ENCODE measurements at regions not wholly inside any gene's neighbourhood (a gene's known extent, or its start where the extent isn't known, plus 50 kb on each side); places are given as distances from the start of the nearest gene placed in this dataset.
"Not testable (repeated sequence)": the region's sequence is repeated elsewhere in the genome, so short reads cannot be mapped to it uniquely, and the experiment has no call there.

DNA sequence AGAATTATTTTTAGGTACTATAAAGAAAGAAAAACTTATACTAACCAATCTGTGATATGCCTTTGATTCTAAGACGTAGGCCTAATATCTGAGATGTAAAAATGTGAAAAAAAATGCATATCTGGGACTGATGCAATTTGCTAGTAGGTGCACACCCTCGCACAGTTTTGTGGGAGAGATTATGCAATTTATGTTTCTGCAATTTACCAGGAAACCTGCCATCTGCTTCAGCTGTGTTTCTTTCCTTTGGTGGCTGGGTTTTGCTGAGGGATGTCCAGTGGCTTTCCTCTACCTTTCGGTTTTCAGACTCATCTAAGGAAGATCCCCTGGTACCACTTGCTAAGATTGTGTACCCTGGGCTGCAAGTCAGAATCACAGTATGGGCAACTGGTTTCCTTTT is 186.9 kb downstream of the ZFP64 start:
- no peak for DNase-seq

DNA sequence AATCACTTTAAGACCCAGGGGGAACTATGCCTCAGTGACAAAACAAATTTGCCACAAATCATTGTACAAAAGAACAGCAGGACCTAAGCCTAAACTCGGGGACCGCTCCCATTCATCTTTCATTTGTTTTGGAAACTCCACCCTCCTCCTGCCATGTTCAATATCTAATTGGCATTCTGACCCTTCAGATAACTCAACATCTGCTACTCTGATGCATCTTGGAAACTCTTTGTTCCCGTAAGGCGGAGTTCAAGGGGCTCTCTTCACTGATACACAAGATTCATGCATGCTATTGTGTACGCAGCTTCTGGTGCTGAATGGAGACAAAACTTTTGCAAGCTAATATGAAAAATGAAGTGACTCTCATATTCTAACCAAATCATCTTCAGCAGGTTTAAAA is 187.6 kb downstream of the ZFP64 start:
- no peak for DNase-seq

DNA sequence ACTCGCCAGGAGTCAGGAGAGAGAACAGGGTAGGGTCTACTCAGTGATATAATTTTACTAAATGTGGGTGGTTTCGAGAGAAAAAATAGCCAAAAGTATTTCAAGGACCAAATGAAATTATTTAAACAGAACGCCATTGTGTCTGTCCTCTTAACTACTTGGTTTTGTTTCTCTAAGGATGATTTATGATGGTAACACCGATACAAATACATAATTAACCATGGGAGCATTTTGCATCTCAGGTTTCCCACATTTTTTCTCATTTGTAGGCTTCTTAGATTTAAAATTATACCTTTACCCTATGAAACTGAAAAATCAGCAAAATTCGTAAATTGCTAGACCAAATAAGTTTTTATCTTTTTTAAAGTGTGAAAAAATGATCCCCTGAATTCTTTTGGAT is 188.2 kb downstream of the ZFP64 start:
- DNase-seq = no peak

DNA sequence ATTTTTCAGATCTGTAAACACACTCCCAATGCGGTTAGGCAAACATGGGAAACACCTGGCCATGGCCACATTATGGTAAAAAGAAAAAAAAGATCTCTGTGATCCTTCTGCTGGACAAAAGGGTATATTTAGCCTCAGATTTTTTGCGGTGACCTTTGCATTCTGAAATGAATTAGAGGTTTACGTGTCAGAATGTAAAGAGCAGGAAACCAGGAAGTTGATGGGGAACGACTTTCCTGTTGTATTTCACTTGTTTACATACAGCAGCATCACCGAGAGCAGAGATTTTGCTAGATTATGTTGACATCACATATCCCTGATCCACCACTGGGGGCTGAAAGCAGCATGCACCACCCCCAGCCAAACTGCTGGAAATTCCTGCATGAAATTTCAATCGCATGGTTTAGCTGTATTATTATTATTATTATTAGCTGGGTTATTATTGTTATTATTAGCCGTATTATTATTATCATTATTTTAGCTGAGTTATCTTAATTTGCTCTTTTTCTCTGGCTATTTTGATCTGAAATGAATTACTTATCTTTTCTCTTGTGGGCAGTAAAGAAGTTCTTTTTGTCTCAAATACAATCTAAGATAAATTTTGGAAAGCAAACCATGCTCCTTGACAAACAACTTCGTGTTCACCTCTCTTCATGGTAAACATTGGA is 189.4 kb downstream of the ZFP64 start:
- no peak for DNase-seq

DNA sequence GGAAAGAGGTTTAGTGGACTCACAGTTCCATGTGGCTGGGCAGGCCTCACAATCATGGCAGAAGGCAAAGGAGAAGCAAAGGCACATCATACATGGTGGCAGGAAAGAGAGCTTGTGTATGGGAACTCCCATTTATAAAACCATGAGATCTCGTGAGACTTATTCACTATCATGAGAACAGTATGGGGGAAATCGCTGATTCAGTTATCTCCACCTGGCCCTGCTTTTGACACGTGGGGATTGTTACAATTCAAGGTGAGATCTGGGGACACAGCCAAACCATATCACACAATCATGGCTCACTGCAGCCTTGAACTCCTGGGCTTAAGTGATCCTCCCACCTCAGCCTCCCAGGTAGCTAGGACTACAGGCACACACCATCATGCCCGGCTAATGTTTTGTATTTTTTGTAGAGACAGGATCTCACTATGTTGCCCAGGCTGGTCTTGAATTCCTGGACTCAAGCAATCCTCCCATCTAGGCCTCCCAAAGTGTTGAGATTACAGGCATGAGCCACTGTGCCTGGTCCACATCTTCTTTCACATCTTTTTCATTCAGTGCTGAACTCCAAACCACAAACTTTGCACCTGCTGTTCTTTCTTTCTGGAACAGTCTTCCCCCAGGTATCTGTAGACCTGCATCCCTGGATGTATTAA is 194.2 kb downstream of the ZFP64 start:
- not testable (repeated sequence) for DNase-seq

- DNase-seq = no peak
Observed at GRCh38 chr20:51995551-51995951, 193.2 kb upstream of the SALL4 start.

- DNase-seq = no peak
Observed at GRCh38 chr20:51994751-51995417, 192.6 kb upstream of the SALL4 start.

- DNase-seq = no peak
Observed at GRCh38 chr20:51987812-51988211, 185.5 kb upstream of the SALL4 start.

DNA sequence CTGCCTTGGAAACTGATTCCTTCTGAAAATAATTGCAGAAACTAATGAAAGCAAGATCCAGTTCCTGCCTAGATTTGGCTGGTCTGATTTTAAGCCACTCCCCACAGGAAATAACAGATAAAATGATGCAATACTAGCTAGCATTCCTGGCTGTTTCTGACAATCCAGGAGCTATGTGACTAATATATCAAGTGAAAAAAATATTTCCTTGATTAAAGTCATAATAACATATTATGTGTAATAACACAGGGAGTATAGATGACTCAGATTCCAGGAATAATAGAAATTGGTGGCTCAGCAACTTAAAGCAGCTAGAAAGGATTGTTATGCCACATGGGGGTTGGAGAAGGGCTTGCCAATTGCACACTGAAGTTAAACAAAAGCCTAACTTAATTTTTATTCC is 182.7 kb upstream of the SALL4 start:
- no peak for DNase-seq

DNA sequence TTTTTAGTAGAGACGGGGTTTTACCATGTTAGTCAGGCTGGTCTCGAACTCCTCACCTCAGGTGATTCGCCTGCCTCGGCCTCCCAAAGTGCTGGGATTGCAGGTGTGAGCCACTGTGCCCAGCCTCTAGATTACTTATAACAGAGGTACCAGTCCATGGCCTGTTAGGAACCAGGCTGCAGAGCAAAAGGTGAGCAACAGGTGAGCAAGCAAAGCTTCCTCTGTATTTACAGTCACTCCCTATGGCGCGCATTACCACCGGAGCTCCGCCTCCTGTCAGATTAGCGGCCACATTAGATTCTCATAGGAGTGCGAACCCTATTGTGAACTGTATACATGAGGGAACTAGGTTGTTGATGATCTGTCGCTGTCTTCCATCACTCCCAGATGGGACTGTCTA is 178.0 kb upstream of the SALL4 start:
- DNase-seq = peak; percentile 8

- DNase-seq = no peak
Observed at GRCh38 chr20:51979226-51979625, 176.9 kb upstream of the SALL4 start.

GRCh38 chr20:51978070-51978501 is 175.8 kb upstream of the SALL4 start:
- no peak for DNase-seq

- no peak for DNase-seq
Observed at GRCh38 chr20:51972056-51972455, 169.7 kb upstream of the SALL4 start.

DNA sequence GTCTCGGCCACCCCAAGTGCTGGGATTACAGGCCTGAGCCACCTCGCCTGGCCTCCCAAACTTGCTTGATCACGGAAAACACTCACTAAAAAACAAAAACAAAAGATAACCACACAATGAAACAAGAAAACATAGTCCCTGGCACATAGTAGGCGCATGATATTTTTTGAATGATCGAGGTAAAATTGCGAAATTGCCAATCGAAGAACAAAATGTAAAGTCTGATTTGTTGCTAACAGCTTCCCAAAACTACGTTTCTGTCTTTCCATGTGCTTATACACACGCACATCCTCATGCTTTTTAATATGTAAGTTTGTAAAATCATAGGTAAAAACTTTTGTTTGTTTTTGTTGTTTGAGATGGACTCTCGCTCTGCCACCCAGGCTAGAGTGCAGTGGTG is 168.5 kb upstream of the SALL4 start:
- DNase-seq = no peak

DNA sequence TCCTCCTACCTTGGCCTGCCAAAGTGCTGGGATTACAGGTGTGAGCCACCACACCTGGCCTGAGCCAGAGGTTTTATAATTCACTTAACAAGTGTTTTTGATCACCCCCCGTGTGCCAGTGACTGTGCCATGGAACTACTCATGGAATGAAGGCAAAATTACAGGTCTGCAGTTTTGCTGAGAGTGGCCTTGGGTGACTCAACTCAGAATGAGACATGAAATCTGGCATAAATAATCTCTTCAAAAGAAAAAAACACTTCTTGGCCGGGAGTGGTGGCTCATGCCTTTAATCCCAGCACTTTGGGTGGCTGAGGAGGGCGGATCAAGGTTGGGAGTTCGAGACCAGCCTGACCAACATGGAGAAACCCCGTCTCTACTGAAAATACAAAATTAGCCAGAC is 166.9 kb upstream of the SALL4 start:
- DNase-seq = no peak

GRCh38 chr20:51968151-51968550 is 165.8 kb upstream of the SALL4 start:
- no peak for DNase-seq

DNA sequence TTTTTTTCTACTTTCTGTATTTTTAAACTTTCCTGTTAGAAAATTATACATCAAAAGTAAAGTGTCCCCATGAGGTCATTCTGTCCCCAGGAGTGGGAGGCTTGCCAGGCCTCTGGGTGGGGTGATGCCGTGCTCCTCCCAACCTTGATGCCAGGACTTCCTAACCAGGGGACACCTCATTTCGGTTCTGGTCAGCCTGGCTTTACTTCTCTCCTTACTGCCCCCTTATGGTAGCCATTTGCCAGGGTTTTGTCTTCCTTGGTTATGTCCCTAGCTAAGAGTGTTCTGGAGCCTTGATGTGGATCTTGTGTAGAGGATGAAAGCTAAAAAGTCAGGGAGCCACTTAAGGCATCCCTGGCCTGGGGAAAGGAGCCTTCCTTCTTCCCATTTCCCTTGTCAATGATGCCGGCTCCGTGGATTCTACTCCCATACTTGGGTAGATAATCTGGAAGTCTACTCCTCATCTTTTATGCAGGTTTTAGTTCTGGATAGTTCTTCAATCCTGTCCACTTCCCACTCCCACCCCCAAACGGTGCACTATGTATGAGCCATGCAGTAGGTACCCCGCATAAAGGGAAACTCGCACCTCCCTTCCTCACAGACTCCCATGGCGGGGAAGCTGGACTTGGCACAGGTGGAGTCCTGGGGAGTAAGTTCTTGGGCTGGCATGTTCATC is 164.1 kb upstream of the SALL4 start:
- DNase-seq = peak; percentile 31

DNA sequence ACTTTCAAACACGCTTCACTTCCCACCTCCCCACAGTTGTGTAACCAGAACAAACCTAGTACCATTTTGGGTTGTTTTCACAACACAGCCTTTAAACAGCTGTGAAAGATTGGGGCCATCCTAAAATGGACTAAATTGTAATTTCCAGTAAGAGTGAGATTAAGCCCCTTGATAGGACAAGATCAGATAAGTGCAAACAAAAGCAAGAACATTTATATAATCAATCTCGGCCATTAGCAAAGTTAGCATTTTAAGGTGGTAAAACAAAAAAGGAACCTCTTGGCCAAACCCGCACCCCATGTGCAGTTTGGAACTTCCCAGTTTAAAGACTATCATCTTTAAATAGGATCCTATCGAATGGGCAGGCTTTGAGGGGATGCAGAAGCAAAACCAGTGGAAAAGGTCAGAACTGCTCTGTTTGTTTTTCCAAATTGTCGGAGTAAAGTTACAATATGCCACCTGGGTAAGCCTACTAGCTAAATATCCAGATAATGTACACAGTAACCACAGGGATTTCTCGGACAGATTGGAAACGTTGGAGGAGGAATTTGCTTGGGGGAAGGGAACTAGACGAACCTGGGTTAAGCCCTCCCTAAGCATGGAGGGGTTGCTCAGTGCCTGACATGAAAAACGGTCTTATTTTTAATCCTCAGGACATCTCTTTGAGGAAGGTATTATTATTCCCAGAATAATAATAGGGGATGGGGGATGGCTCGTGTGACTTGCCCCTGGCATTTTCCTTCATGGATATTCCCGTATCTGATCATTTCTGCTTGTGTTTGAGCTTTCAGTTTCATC is 159.8 kb upstream of the SALL4 start:
- no peak for DNase-seq

- no peak for DNase-seq
Observed at GRCh38 chr20:51960047-51960675, 157.8 kb upstream of the SALL4 start.

- DNase-seq = no peak
Observed at GRCh38 chr20:51959066-51959542, 156.8 kb upstream of the SALL4 start.

- no peak for DNase-seq
Observed at GRCh38 chr20:51958099-51959065, 156.1 kb upstream of the SALL4 start.

Measured in DMS53 (cell line).